Transverse colon (tissue), 4 donors: ENCODE measurements at regions not wholly inside any gene's neighbourhood (a gene's known extent, or its start where the extent isn't known, plus 50 kb on each side); places are given as distances from the start of the nearest gene placed in this dataset.

Experiments used
- DNase-seq: peaks from one replicate; pipeline ENCODE4 v3.0.0-alpha.2; 2019
- H3K27ac ChIP-seq, 4 donors: fragments of 200-600 bp; sonication (generic); 2 replicates each; pipeline ENCODE4 v1.5.1; 2016 to 2018; ENCODE audit warnings: inconsistent platforms in 4 of 4
- H3K27me3 ChIP-seq: fragments of 200-600 bp; sonication (generic); 2 replicates; pipeline ENCODE4 v1.5.1; 2017; ENCODE audit warnings: inconsistent platforms
- H3K36me3 ChIP-seq, 4 donors: fragments of 200-600 bp; sonication (generic); 2 replicates each; pipeline ENCODE4 v1.5.1; 2017 to 2019; ENCODE audit warnings: inconsistent platforms in 4 of 4
- H3K4me1 ChIP-seq, 4 donors: fragments of 200-600 bp; sonication (generic); 2 replicates each; pipeline ENCODE4 v1.5.1; 2017 to 2020; ENCODE audit warnings: inconsistent platforms in 4 of 4
- H3K4me3 ChIP-seq, 4 donors: fragments of 200-600 bp; sonication (generic); 1 replicate in 1 of 4; 2 replicates in 3 of 4; pipeline versions ENCODE4 v1.5.1 to v1.6.1; 2017 to 2019; ENCODE audit warnings: inconsistent platforms in 4 of 4
- H3K9me3 ChIP-seq, 2 donors: fragments of 200-600 bp; sonication (generic); 2 replicates each; pipeline ENCODE4 v1.5.1; 2017 to 2019; ENCODE audit warnings: inconsistent platforms in 2 of 2
- CTCF ChIP-seq, 5 experiments: fragments of 200-600 bp in 3 of 5; fragments of 450-650 bp in 2 of 5; sonication (generic) in 3 of 5; IDR thresholded peaks; 1 replicate in 2 of 5; 2 replicates in 3 of 5; pipeline ENCODE4 v1.5.1; 2016 to 2017; ENCODE audit warnings: antibody characterized with exemption in 5 of 5, inconsistent platforms in 3 of 5, mild to moderate bottlenecking in 2 of 5, moderate library complexity in 1 of 5
- EP300 ChIP-seq: sonication (generic); formaldehyde crosslinking; IDR thresholded peaks from one replicate; pipeline ENCODE4 v1.6.1; 2017; ENCODE audit warnings: antibody characterized with exemption, low read depth
- POLR2A ChIP-seq: fragments of 450-650 bp; IDR thresholded peaks from one replicate; pipeline ENCODE4 v1.6.1; 2016; ENCODE audit warnings: antibody characterized with exemption, mild to moderate bottlenecking, moderate library complexity
- POLR2AphosphoS5 ChIP-seq, 3 donors: sonication (generic); formaldehyde crosslinking; IDR thresholded peaks; one replicate each; pipeline ENCODE4 v1.6.1; 2016; ENCODE audit warnings: antibody characterized with exemption in 3 of 3
- WGBS, 2 donors: methylation state at CpG; one replicate each; pipeline ENCODE4 v1.1.5; 2018; ENCODE audit warnings: low coverage in 1 of 2; 5-methylcytosine and 5-hydroxymethylcytosine counted together
- in situ Hi-C, 4 donors: fragments of 200-750 bp; cut with MboI; loops; one replicate each; pipeline versions ENCODE4 v1.15.0 to v1.15.1; 2017; ENCODE audit warnings: low sequenced_read_pairs in 3 of 4, low pct_ligation_motif_present in 1 of 4, low pct_unique_long_range_greater_than_20kb in 1 of 4
- intact Hi-C: fragments of 100-400 bp; cut with DNase I; formaldehyde crosslinking; loops from one replicate; pipeline ENCODE4 v1.15.1; 2023; ENCODE audit warnings: low total_unique reads

GRCh38 chr20:48538058-48538825, 289.6 kb downstream of the PREX1 start:
- no peaks in the 10 kb centered on the region for H3K36me3 ChIP-seq
- H3K4me3 ChIP-seq: no peak overlapping the region
- TF ChIP-seq CTCF (IDR thresholded peaks at IDR 0.05): no peak
- no peak for TF ChIP-seq POLR2A
- TF ChIP-seq POLR2AphosphoS5 (IDR thresholded peaks at IDR 0.05): no peak
- no peak for TF ChIP-seq EP300
- H3K4me1 ChIP-seq: no peaks in the 10 kb centered on the region
- no peak for DNase-seq
- H3K9me3 ChIP-seq: no peaks in the 10 kb centered on the region
- in situ Hi-C loops: no loop called here
- intact Hi-C loops: no loop called here
- no peak overlapping the region for H3K27ac ChIP-seq
- H3K27me3 ChIP-seq: peaks cover 22% of the 10 kb centered on the region
- WGBS, 2 donors: 60 to 65% methylated on average over 8 to 10 of the region's 10 CpGs

- H3K4me1 ChIP-seq: no peaks in the 10 kb centered on the region
- in situ Hi-C loops: no loop called here
Observed at GRCh38 chr20:48536206-48536605, 291.6 kb downstream of the PREX1 start.

GRCh38 chr20:48535556-48535955, 292.2 kb downstream of the PREX1 start:
- in situ Hi-C loops (no loop called here), intact Hi-C loops (no loop called here)
- H3K36me3 ChIP-seq: no peaks in the 10 kb centered on the region
- no peak overlapping the region for H3K27ac ChIP-seq
- WGBS, 2 donors: 89% methylated on average over 5 of the region's 5 CpGs; no CpG with 5 or more reads in 1 of the 2 donors
- H3K9me3 ChIP-seq: no peaks in the 10 kb centered on the region
- no peak overlapping the region for H3K4me3 ChIP-seq
- peaks cover 8% of the 10 kb centered on the region for H3K27me3 ChIP-seq
- H3K4me1 ChIP-seq: no peaks in the 10 kb centered on the region
- TF ChIP-seq CTCF (IDR thresholded peaks at IDR 0.05) (no peak), POLR2A (no peak), EP300 (no peak), POLR2AphosphoS5 (IDR thresholded peaks at IDR 0.05) (no peak)
- DNase-seq: no peak

More at GRCh38 chr20:48536206-48536605, 291.6 kb downstream of the PREX1 start:
- 83 to 86% methylated on average over 2 of the region's 2 CpGs for WGBS, 2 donors
- Histone ChIP-seq H3K27ac (no peak overlapping the region), H3K36me3 (no peaks in the 10 kb centered on the region), H3K9me3 (no peaks in the 10 kb centered on the region), H3K4me3 (no peak overlapping the region), H3K27me3 (peaks cover 8% of the 10 kb centered on the region)
- TF ChIP-seq CTCF (IDR thresholded peaks at IDR 0.05) (no peak), POLR2AphosphoS5 (IDR thresholded peaks at IDR 0.05) (no peak), EP300 (no peak), POLR2A (no peak)
- DNase-seq: no peak
- intact Hi-C loops: no loop called here

GRCh38 chr20:48532028-48532427, 295.8 kb downstream of the PREX1 start:
- WGBS, 2 donors: 62 to 84% methylated on average over 2 of the region's 2 CpGs
- no peak for TF ChIP-seq POLR2A
- TF ChIP-seq EP300: no peak
- no peak for TF ChIP-seq POLR2AphosphoS5 (IDR thresholded peaks at IDR 0.05)
- no peak for TF ChIP-seq CTCF (IDR thresholded peaks at IDR 0.05)
- no peak overlapping the region for H3K4me3 ChIP-seq
- H3K27ac ChIP-seq: no peak overlapping the region
- in situ Hi-C loops (no loop called here), intact Hi-C loops (no loop called here)
- peaks cover 8% of the 10 kb centered on the region for H3K27me3 ChIP-seq
- H3K36me3 ChIP-seq: no peaks in the 10 kb centered on the region
- no peaks in the 10 kb centered on the region for H3K9me3 ChIP-seq
- DNase-seq: no peak
- H3K4me1 ChIP-seq: no peaks in the 10 kb centered on the region
